DOHH2 (cell line): ENCODE measurements at regions not wholly inside any gene's neighbourhood (a gene's known extent, or its start where the extent isn't known, plus 50 kb on each side); places are given as distances from the start of the nearest gene placed in this dataset.

Experiments used
- H3F3A ChIP-seq: fragments of 200-600 bp; sonication (generic), shearing (Covaris generic); 2 replicates; pipeline ENCODE4 v1.6.0; 2016; ENCODE audit warnings: antibody characterized with exemption, mild to moderate bottlenecking; ENCODE audit not compliant: control insufficient read depth, insufficient read depth
- H3K27ac ChIP-seq: fragments of 200-600 bp; sonication (generic); 2 replicates; pipeline ENCODE4 v1.5.1; 2014; ENCODE audit warnings: low read depth, mild to moderate bottlenecking, low read length, moderate library complexity
- H3K27me3 ChIP-seq: fragments of 200-600 bp; sonication (generic); 2 replicates; pipeline ENCODE4 v1.6.1; 2014; ENCODE audit warnings: mild to moderate bottlenecking, low read length, mixed read lengths; ENCODE audit not compliant: control insufficient read depth
- H3K36me3 ChIP-seq: fragments of 200-600 bp; sonication (generic); 2 replicates; pipeline ENCODE4 v1.6.1; 2014; ENCODE audit warnings: mild to moderate bottlenecking, low read length, moderate library complexity, mixed read lengths; ENCODE audit not compliant: control insufficient read depth
- H3K4me1 ChIP-seq: fragments of 200-600 bp; sonication (generic); 2 replicates; pipeline ENCODE4 v1.6.1; 2014; ENCODE audit warnings: mild to moderate bottlenecking, low read length, mixed read lengths; ENCODE audit not compliant: control insufficient read depth
- H3K4me2 ChIP-seq: fragments of 200-600 bp; sonication (generic); 2 replicates; pipeline ENCODE4 v1.6.0; 2014; ENCODE audit warnings: mild to moderate bottlenecking, low read length, moderate library complexity
- H3K4me3 ChIP-seq: fragments of 200-600 bp; sonication (generic); 2 replicates; pipeline ENCODE4 v1.5.1; 2014; ENCODE audit warnings: mild to moderate bottlenecking, low read length, mixed read lengths
- H3K79me2 ChIP-seq: fragments of 200-600 bp; sonication (generic); 2 replicates; pipeline ENCODE4 v1.6.1; 2014; ENCODE audit warnings: mild to moderate bottlenecking, low read length, mixed read lengths; ENCODE audit not compliant: control insufficient read depth
- H3K9me2 ChIP-seq: fragments of 200-600 bp; sonication (generic); replicated peaks from 2 replicates; pipeline ENCODE4 v1.6.1; 2014; ENCODE audit warnings: mild to moderate bottlenecking, low read length, mixed read lengths; ENCODE audit not compliant: control insufficient read depth
- H3K9me3 ChIP-seq: fragments of 200-600 bp; sonication (generic); 2 replicates; pipeline ENCODE4 v1.6.1; 2014; ENCODE audit warnings: antibody characterized with exemption, low read length, mixed read lengths; ENCODE audit not compliant: control insufficient read depth, insufficient read depth
- H4K20me1 ChIP-seq: fragments of 200-600 bp; sonication (generic); 2 replicates; pipeline ENCODE4 v1.6.0; 2014; ENCODE audit warnings: low read depth, mild to moderate bottlenecking, antibody characterized with exemption, low read length, moderate library complexity; ENCODE audit not compliant: control insufficient read depth, insufficient read depth
- EZH2phosphoT487 ChIP-seq: fragments of 200-600 bp; sonication (generic); IDR thresholded peaks from 2 replicates; pipeline ENCODE4 v1.6.1; 2017; ENCODE audit warnings: borderline replicate concordance, mild to moderate bottlenecking, antibody characterized with exemption, low read length, moderate library complexity, mixed read lengths
- TF ChIP-seq, protein P1 (sequence below): fragments of 200-600 bp; sonication (generic); IDR thresholded peaks from one replicate; pipeline ENCODE4 v1.5.1; 2014; ENCODE audit warnings: antibody characterized with exemption, mild to moderate bottlenecking, low read depth, low read length; ENCODE audit not compliant: poor library complexity, severe bottlenecking

DNA sequence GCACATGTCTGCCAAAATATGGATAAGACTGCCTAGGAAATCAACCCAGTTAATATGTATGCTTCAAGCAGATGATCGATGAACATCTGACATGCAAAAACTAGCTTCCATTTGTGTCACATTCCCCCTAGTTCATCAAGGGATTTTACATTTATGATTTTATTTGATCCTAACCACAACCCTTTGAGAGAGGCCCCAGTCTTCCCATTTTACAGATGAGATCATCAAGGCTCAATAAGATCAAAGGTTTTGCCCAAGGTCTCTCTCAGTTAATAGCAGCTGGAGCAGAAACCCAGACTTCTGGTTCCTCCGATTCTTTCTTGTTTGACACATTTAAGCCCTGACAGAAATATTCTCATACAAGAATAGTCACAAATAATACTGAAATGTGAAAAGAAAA, 107.7 kb upstream of the PPP2R5A start:
- TF ChIP-seq, protein P1, sequence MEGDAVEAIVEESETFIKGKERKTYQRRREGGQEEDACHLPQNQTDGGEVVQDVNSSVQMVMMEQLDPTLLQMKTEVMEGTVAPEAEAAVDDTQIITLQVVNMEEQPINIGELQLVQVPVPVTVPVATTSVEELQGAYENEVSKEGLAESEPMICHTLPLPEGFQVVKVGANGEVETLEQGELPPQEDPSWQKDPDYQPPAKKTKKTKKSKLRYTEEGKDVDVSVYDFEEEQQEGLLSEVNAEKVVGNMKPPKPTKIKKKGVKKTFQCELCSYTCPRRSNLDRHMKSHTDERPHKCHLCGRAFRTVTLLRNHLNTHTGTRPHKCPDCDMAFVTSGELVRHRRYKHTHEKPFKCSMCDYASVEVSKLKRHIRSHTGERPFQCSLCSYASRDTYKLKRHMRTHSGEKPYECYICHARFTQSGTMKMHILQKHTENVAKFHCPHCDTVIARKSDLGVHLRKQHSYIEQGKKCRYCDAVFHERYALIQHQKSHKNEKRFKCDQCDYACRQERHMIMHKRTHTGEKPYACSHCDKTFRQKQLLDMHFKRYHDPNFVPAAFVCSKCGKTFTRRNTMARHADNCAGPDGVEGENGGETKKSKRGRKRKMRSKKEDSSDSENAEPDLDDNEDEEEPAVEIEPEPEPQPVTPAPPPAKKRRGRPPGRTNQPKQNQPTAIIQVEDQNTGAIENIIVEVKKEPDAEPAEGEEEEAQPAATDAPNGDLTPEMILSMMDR = no peak
- no peak for TF ChIP-seq EZH2phosphoT487
- H3K36me3 ChIP-seq = no peaks in the 10 kb centered on the region
- no peaks in the 10 kb centered on the region for H3F3A ChIP-seq
- H3K4me1 ChIP-seq = no peaks in the 10 kb centered on the region
- H3K4me2 ChIP-seq = no peak overlapping the region
- H3K27ac ChIP-seq = no peak overlapping the region
- no peaks in the 10 kb centered on the region for H3K9me3 ChIP-seq
- no peaks in the 10 kb centered on the region for H4K20me1 ChIP-seq
- H3K27me3 ChIP-seq = peaks cover 4% of the 10 kb centered on the region; the same call in 1 of the 2 replicates
- H3K9me2 ChIP-seq = no peaks in the 10 kb centered on the region
- H3K79me2 ChIP-seq = no peaks in the 10 kb centered on the region
- no peak overlapping the region for H3K4me3 ChIP-seq

DNA sequence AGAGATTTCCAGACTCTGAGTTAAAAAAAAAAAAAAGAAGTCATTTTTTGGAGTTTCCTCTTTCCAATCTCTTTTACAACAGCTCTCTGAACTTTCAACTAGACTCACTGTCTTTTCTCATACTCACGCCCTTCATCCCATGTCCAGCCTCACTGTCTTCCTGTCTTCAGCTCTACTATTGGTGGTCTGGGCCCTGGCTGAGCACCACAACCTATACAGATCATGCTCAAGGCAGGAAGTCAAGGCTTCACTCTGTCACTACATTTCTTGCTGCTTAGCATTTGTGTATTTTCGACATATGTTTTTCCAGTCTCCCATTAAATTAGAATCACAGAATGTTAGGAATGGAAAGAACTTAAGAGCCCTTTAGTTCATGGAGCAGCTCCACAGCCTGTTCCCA, 106.4 kb upstream of the PPP2R5A start:
- H3K4me2 ChIP-seq = no peak overlapping the region
- peaks cover 4% of the 10 kb centered on the region; the same call in 1 of the 2 replicates for H3K27me3 ChIP-seq
- no peaks in the 10 kb centered on the region for H3F3A ChIP-seq
- no peak for TF ChIP-seq EZH2phosphoT487
- TF ChIP-seq, protein P1 = no peak
- H3K79me2 ChIP-seq = no peaks in the 10 kb centered on the region
- no peaks in the 10 kb centered on the region for H4K20me1 ChIP-seq
- no peaks in the 10 kb centered on the region for H3K9me2 ChIP-seq
- no peaks in the 10 kb centered on the region for H3K36me3 ChIP-seq
- no peaks in the 10 kb centered on the region for H3K4me1 ChIP-seq
- H3K27ac ChIP-seq = no peak overlapping the region
- no peak overlapping the region for H3K4me3 ChIP-seq
- no peaks in the 10 kb centered on the region for H3K9me3 ChIP-seq

DNA sequence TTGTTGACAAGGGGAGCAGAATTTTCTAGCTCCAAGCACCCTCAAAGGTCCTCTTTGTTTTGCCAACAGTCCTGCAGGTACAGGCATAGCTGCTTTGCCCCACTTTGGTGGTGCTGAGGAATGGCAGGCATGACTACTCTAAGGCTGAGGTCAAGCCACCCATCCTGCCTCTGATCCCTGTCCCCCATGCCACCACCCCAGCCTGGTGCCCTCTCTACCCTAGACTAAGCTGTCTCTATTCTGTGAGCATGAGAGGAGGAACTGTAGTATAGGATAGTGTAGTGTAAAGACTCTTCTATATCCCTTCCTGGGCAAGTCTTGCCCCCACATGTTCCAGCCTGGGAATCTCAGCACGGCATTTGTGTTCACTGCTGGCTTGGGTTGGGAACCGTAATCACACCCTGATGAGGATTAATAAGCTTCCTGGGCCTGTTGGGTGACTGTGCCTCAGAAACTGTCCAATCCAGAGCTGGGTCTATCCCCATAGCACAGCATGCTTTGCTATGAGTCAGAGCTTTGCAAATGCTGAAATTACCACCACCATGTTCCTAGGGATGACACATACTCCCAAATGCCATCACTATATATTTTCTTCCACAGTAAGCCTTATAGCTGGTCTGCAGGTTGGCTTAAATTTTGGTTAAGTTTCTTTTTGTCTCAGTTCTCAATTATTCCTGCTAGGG, 105.7 kb upstream of the PPP2R5A start:
- TF ChIP-seq, protein P1 = no peak
- TF ChIP-seq EZH2phosphoT487 = no peak
- H3K36me3 ChIP-seq = no peaks in the 10 kb centered on the region
- no peaks in the 10 kb centered on the region for H3K9me2 ChIP-seq
- H3K4me3 ChIP-seq = no peak overlapping the region
- H3K9me3 ChIP-seq = no peaks in the 10 kb centered on the region
- no peak overlapping the region for H3K27ac ChIP-seq
- H4K20me1 ChIP-seq = no peaks in the 10 kb centered on the region
- no peak overlapping the region for H3K4me2 ChIP-seq
- no peaks in the 10 kb centered on the region for H3F3A ChIP-seq
- H3K79me2 ChIP-seq = no peaks in the 10 kb centered on the region
- H3K4me1 ChIP-seq = no peaks in the 10 kb centered on the region
- H3K27me3 ChIP-seq = peaks cover 4% of the 10 kb centered on the region; the same call in 1 of the 2 replicates
